22Rv1 (cell line): ENCODE measurements at regions not wholly inside any gene's neighbourhood (a gene's known extent, or its start where the extent isn't known, plus 50 kb on each side); places are given as distances from the start of the nearest gene placed in this dataset.

Source experiments
- H3K27ac ChIP-seq: fragments of 450-650 bp; 2 replicates; pipeline ENCODE4 v1.5.1; 2017
- CTCF ChIP-seq: fragments of 450-650 bp; IDR thresholded peaks from 2 replicates; pipeline ENCODE4 v1.5.1; 2017; ENCODE audit warnings: mild to moderate bottlenecking
- ZFX ChIP-seq: fragments of 450-650 bp; IDR thresholded peaks from 2 replicates; pipeline ENCODE4 v1.6.1; 2017; ENCODE audit warnings: antibody characterized with exemption, borderline replicate concordance

GRCh38 chr15:52866698-52867097 is 76.6 kb upstream of the ONECUT1 start:
- TF ChIP-seq ZFX (no peak), CTCF (no peak)
- no peak overlapping the region for H3K27ac ChIP-seq

- H3K27ac ChIP-seq = no peak overlapping the region
- TF ChIP-seq ZFX (no peak), CTCF (no peak)
Observed at GRCh38 chr15:52862677-52863076, 72.5 kb upstream of the ONECUT1 start.

- no peak overlapping the region for H3K27ac ChIP-seq
- TF ChIP-seq ZFX (no peak), CTCF (no peak)
Observed at GRCh38 chr15:52858782-52859176, 68.6 kb upstream of the ONECUT1 start.

- H3K27ac ChIP-seq = no peak overlapping the region
- TF ChIP-seq ZFX (no peak), CTCF (no peak)
Observed at GRCh38 chr15:52857937-52858781, 68.0 kb upstream of the ONECUT1 start.

- no peak overlapping the region for H3K27ac ChIP-seq
Observed at GRCh38 chr15:52857471-52857870, 67.3 kb upstream of the ONECUT1 start.

GRCh38 chr15:52856286-52856685 is 66.2 kb upstream of the ONECUT1 start:
- no peak overlapping the region for H3K27ac ChIP-seq
- TF ChIP-seq ZFX = no peak
- TF ChIP-seq CTCF = no peak

More at GRCh38 chr15:52857471-52857870, 67.3 kb upstream of the ONECUT1 start:
- TF ChIP-seq ZFX (no peak), CTCF (no peak)

- no peak overlapping the region for H3K27ac ChIP-seq
- TF ChIP-seq CTCF = no peak
- TF ChIP-seq ZFX = no peak
Observed at GRCh38 chr15:52855157-52855556, 65.0 kb upstream of the ONECUT1 start.
